Mucosa of gallbladder (tissue), 1 donor: ENCODE measurements at regions not wholly inside any gene's neighbourhood (a gene's known extent, or its start where the extent isn't known, plus 50 kb on each side); places are given as distances from the start of the nearest gene placed in this dataset.
A peak's percentile ranks its signal among the peaks of the same experiment; 100 is the strongest.

Experiments used
- DNase-seq: peaks from one replicate; pipeline ENCODE4 v3.0.0-alpha.2; 2020; ENCODE audit warnings: low spot score
- donor health status: DM: no; HTN: no; CAD: no.

DNA sequence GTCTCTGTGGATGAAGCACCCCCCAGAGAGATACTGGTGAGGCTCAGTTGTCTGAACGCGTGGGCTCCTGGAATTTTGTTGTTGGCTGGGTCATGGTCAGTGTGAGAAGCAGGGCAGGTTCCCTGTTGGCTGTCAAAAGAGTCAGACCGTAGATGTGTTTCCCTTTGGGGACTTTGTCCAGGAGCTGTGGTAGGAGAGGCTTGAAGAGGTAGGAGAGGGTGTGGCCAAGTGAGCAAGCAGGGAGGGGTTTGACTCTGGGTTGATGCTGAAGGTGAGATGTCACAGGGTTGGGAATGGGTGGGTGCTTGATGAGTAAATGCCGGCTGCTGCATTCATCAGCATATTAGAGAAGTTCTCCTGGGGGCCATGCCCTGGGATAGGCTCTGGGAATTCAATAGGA is 803.2 kb downstream of the TBC1D22A start:
- no peak for DNase-seq

DNA sequence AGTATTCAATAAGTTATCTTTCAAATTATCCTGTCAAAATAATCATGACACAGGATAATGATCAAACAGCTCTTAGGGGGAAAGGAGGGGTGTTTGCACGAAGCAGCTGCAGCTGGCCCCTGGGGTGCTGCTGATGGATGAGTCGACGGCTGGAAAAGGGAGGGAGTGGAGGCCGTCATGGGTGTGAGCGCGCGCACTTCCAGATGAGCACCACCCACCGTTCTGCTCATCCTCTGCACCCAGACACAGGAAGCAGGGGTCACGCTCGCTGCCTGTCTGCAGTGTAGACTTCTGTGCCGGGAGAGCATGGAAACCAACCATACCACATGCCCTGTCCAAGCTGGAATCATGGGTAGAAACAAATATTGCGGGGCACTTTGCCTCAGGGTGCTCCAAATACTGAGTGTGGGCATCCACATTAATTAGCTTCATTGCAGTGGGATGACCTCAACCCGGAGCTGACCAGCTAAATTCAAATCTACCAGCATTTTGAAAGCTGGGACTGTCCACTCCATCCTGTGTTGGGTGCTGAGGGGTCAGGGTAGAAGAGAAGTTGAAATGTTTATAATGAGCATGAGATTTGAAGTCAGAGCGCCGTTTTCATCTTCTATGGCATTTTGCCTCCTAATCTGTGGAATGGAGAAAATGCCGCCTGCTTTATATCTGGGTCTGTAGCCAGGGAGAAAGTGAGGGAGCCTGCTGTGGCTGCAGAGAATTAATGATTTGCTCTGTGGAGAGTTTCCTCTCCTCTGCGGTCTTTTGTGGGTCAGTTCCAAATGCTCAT is 802.4 kb downstream of the TBC1D22A start:
- DNase-seq, result peak; percentile 49

DNA sequence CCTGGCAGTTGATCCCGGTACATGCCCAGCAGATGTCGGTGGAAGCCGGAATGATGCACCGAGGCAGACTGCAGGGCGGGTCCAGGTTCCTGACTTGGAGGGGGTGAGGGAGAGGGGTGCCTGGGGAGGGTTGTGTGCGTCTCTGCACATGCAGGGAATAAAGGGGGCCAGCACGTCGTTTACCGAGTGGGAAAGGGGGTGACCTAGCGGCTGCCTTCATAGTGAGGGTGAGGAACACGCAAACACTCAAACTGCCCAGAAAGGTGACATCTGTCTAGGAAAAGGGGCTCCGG is 801.7 kb downstream of the TBC1D22A start:
- DNase-seq, result no peak

DNA sequence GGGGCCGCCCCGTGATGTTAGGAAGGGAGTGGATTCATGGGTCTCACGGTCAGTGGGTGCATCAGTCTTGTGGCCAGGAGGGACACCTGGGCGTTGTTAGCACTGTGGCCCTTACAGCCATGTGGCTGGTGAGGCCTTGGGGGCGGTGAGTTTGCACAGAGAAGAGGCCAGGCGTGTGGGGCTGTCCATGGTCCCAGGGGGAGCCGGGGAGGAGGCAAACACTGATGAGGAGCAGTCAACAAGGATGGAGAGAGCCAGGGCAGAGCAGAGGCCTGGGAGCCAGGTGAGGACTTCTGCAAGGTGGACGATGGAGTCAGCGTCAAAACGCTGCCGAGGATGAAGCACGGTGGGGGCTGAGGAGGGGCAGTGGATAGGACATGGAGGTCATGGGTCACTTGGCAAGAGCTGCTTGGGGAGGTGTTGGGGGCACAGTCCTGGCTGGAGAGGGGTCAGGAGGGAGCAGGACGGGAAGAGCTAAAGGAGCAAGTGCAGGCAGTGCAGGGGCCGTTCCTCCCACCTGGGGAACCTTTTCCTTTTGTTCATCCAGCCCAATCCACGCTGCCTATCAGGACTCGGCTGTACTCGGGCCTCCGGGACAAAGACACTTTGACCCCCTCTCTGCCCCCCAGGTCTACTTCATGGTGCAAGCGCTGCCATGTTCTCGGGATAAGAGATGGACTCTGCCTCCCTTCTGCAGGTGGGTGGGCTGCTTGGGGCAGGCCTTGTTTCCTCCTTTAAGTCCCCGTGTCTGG is 801.1 kb downstream of the TBC1D22A start:
- no peak for DNase-seq

DNA sequence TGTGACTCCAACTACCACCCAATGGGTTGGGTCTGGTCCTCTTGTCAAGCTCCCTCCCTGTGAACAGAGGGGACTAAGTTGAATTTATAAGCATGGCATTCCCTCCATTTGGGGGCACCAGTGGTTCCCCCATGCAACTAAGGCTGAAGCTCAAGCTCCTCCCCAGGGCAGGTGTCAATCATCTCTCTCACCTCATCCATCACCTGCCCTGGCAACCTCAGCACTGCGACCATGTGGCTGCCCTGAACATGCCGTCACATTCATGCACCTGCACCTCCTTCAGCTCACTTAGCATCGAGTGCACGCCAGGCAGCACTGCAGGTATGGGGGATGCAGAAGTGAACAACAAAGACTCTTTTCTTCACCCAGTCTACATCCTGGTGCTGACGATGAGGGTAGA is 799.3 kb downstream of the TBC1D22A start:
- DNase-seq, result no peak

DNA sequence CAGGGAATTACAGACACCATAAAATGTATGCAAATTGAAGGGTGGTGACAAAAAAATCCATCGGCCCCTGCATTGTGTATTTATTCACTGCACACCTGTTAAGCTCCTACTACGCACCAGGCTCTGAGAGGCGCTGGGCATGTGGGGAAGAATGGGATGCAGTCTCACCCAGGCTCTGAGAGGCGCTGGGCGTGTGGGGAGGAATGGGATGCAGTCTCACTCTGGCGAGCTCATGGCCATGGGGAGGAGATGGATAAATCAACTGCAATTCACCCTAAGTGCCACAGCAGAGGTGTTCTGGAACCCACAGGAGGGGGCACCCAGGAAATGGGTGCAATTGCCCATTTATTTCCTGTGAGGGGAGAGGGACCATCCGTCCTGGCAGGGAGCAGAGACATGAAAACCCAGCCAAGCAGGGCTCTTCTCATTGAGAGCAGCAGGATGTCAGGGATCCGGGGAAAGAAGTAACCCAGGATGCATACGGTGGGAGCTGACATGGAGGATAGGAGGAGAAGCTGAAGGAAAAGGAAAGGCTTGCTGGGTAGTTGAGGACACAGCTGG is 798.7 kb downstream of the TBC1D22A start:
- DNase-seq, result no peak

DNA sequence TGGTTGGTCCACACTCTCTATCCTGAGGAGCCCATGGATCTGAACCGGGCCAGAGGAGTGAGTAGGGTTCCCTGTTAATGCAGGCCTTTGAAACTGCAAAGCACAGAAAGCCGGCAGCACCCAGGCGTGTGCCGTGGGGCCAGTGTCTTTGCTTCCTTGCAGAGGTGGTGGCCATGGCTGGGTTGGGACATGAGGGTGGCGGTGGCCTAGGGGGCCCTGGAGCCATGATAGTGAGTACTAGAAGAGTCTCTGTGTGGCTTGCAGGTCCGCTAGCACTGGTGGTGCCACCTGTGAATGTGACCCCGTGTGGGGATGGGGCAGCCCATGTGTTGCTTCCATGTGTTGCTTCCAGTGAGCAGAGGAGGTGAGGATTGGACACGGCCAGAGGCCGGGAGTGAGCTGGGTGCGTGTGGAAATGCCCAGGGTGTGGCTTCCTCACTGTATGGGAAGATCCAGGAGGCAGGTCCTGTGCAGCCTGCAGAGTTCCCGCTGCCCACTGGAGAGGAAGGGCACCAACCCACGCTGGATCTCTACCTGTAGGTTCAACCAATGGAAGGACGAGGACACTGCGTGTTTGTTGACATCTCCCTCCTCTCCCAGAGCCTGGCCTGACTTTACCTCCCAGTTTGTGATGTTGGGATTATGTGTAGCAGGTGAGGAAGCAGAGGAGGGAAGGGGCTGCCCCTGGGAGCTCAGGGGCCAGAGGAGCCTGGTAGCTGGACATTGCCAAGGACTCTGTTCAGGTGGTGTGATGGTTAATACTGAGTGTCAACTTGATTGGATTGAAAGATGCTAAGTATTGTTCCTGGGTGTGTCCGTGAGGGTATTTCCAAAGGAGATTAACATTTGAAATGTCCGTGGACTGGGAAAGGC is 796.6 kb downstream of the TBC1D22A start:
- DNase-seq, result no peak

DNA sequence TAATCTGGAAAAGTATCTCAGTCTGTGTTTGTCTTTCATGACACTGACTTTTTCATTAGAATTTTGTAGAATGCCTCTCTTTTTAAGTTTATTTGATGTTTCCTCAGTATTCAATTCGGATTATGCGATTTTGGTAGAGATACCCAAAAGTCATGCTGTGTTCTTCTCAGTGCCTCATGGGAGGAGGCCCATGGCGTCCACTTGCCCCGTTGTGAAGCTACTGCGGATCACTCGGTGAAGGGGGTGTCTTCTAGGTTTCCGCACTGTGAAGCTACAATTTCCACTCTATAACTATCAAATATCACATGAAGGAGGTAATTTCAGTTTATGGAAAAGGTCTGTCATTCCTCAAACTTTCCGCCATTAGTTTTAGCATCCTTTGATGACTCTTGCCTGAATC is 794.0 kb downstream of the TBC1D22A start:
- no peak for DNase-seq

DNA sequence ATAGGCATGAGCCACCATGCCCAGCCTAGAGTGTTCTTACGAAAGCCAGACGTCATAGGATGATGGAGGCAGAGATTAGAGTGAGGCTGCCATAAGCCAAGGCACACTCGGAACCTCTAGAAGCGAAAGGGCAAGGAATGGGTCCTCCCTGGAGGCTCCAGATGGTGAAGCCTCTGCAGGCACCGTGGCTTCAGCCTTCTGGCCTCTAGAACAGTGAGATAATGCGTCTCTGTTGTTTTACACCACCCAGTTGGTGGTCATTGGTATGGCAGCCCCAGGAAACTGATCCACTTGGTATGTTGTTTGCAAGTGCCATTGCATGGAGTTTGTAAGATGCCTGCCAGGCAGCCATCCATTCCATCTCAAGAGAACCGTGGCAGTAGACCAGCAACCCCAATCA is 791.0 kb downstream of the TBC1D22A start:
- DNase-seq, result no peak

DNA sequence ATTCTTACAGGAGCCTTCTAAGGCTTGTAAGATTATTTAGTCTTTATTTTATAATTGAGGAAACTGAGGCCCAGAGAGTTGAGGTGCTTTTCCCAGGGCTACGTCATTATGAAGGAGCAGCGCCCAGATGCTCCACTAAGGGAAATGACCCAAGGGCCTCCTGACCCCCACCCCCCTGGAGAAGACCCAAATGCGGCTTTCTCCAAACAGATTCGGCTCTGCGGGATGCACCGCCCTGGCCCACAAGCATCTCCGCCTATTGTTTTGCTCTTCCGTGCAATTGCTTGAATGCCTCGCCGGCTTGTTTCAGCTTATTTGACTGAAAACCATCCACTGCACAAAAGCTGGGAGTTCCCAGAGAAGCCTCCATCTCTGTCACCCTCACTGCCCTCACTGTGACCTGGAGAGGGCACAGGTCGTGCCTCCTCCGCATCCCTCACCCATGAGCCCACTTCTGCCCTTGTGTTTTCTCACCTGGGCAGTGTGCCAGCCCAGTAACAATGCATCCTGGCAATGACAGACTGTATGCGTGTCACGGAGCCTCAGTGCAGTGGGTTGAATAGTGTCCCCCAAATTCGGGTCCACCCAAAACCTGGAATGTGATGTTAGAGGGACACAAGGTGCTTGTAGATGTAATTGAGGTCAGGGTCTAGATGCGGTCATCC is 790.2 kb downstream of the TBC1D22A start:
- DNase-seq, result no peak

DNA sequence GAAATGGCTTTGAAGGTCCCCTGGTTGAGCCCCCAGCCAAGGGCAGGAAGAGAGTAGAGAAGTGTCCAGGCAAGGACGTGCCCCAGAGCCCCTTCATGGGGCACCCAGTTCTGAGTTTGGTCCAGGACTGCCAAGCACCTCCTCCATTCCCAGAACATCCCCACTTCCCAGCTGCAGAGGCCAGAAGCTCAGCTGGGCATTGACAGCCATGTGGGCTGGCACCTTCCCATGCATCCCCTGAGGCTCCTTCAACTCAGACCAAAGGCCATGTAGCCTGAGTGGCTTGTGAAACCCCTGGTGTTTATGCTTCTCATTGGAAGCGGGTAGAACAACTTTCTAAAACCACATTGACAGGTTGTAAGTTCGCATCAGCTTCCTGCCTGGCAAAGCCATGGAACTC is 789.6 kb downstream of the TBC1D22A start:
- no peak for DNase-seq

DNA sequence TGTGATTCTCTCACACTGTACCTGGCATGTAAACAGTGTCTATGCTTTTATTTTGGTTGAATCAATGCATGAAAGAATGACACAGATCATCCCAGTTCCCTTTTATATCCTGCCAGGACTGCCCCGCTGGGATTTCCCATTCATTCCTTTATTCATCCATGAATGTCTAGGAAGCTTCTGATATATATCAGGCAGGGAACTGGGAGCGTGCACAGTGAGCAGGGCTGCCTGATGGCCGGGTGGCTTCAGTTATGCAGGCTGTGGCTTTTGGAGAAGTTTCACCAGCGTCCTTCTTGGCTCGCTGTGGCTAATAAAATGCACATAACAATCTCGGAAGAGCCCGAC is 789.0 kb downstream of the TBC1D22A start:
- no peak for DNase-seq

DNA sequence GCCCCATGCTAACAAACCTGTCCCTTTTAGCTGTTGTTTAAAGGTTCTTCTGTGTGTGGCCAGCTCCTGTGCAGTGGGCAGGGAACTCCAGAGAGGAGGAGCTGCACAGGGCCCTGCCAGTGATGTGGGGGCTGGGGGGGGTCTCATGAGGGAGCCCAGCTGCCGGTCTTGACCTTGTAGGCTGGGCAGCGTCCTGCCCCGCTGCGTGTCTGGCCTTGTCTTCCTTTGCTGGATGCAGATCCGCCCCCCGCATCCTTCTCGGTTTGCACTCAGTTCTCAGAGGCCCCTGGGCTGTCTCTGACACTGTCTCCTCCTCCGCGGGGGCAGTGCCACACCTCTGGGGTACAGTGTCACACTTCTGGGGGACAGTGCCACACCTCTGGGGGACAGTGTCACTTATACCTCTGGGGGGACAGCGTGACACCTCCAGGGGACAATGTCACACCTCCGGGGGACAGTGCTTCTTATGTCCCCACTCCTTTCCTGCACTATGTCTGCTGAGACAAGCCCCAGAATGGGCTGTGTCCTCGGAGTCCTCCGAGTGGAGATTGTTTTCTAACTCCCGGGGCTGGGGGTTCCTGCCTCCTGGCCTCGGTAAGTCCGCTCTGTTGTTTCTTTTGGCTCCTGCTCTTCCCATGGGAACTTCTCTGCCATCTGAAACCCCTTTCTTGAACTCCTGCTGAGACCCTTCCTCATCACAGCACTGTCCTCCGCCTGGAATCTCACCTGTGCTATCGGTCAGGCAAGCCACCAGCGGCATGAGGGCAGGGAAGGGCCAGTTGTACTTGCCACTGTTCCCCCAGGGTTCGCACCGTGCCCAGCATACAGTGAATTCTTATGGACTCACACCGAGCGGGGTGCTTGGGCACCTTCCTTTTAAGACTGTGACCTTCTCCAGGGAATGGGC is 788.3 kb downstream of the TBC1D22A start:
- DNase-seq, result no peak

DNA sequence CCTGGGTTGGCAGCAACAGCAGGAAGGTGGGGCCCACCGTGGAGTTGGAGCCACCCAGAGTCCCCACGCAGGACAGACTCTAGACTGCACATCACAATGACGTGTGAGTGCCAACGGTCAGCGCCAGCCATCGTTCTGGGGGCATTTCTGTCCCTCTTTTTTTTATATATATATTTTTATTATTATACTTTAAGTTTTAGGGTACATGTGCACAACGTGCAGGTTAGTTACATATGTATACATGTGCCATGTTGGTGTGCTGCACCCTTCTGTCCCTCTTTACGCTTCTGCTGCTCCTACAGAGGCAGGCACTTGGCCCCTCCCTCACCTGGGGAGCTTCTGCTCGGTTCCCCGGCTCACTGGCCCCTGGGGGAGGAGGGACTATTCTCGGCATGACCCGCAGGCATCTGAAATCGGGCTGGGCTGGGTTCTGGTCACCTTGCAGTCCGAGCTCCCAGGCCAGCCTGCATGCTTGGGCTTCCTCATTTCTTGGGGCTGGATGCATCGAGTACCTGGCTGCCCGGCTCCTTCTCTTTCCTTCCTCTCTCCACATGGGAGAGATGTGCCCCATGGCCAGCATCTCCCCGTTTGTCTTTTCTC is 787.4 kb downstream of the TBC1D22A start:
- no peak for DNase-seq

DNA sequence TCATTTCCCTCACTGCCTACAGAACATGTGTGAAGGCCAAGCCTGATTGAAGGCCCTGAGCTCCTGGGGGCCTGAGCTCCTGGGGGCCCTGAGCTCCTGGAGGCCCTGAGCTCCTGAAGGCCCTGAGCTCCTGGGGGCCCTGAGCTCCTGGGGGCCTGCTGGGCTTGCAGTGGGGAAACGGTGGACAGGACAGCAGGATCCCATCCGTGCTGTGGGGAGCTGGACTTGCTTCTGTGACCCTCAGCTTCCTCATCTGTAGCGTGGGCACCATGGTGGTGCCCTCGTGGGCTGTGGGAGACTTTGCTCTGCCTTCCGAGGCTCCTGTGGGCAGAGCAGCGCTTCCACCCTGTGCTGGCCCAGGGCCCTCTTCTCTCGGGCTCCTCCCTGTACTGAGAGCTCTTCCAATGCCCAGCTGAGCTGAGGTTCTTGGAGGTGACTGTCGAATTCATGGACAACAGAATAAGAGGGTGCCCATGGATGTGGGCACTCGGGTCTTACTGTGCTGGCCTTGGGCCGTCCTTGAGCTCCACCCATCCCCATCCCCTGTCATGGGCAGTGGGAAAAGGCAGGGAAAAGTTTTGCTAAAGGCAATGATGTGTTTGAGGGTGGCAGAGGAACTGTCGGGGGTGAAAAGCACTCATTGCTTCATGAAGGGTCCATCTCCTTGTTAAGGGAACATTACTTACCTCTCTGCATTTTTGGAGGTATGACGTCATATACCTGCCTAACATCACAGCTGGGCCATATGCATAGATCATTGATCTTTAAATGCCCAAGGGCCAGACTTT is 786.7 kb downstream of the TBC1D22A start:
- DNase-seq, result no peak

DNA sequence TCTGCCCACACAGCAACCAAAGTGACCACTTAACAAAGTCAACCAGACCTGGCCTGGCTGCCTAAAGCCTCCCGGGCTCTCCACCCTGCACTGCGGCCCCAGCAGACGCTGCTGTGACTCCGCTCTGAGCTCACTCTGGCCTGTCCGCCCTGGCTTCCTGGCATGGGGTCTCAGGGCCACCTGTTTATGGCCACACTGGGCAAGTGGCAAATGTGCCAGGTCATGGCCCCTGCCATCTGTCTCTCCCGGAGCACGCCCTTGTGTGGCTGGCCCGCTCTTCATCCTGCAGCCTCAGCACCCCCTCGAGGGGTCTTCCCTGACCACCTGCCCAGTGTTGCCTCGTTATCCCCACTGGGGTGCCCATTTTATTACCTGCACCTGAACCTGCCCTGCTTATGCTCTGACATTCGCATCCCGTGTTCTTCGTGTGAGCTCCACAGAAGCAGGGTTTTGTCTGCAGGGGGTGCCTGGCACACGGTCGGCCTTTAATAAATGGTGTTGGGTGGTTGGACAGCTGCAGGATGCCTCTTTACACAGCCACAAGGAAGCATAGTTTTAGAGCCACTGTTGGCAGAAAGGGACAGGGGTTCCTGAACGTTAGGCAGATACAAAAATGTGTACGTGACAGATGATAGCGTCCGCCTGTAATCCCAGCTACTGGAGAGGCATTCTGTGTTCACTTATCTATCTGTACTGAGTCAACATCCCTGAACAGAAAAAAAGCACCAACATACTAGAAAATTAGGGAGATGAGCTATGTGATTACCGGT is 785.6 kb downstream of the TBC1D22A start:
- DNase-seq, result no peak

DNA sequence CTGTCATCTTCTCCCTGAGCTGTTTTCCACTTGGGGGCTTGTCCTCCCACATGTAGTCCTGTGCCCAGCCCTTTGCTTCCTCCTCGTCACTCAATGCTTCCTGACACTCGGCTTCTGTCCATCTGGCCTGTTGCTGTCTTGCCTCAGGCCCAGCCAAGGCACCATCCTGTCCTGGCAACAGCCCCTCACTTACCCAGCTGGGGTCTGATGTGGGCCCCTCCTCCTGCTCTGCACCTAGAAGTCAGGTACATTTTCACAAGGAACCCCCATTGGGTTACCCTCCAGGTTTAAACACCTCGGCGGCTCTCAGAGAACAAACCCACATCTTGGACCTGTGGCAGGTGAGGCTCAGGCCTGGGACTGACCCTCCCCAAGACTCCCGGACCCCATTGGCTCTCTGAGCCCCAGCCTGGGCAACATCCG is 784.8 kb downstream of the TBC1D22A start:
- no peak for DNase-seq

DNA sequence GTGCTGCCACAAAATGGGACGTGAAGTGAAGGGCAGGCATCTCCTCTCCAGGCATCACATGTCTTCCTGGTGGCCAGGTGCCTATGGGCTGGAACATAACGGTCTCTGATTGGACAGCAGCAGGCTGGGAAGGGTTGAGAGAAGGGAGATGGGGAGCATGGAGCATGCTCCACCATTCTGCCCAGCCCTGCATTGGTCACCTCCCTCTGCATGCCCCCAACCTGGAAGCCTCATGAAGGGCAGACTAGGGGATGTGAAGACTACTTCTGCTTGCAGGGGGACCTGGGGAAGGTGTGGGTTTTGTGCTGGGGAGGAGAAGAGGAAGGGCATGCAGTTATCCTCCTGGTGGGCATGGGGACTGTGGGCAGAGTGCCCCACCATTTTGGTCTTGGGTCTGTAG is 782.2 kb downstream of the TBC1D22A start:
- no peak for DNase-seq

DNA sequence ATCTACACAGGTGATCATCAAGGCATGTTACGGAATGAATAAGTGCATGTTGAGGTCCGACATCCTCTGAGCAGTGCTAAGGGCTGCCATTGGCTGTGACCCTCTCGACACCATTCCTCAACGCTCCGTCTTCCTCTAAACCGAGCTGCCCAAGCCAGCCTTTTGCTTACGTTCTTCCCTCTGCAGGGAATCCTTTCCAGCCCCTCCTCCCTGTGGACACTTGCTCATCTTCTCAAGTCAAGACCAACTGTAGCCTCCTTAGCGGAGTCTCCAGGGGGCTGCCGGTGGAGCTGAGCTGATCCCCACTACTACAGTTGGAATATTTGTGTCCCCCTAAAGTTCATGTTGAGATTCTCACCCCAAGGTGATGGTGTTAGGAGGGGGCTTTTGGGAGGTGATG is 781.0 kb downstream of the TBC1D22A start:
- DNase-seq, result no peak
